ENCODE measurements at regions not wholly inside any gene's neighbourhood (a gene's known extent, or its start where the extent isn't known, plus 50 kb on each side); places are given as distances from the start of the nearest gene placed in this dataset.

DNA sequence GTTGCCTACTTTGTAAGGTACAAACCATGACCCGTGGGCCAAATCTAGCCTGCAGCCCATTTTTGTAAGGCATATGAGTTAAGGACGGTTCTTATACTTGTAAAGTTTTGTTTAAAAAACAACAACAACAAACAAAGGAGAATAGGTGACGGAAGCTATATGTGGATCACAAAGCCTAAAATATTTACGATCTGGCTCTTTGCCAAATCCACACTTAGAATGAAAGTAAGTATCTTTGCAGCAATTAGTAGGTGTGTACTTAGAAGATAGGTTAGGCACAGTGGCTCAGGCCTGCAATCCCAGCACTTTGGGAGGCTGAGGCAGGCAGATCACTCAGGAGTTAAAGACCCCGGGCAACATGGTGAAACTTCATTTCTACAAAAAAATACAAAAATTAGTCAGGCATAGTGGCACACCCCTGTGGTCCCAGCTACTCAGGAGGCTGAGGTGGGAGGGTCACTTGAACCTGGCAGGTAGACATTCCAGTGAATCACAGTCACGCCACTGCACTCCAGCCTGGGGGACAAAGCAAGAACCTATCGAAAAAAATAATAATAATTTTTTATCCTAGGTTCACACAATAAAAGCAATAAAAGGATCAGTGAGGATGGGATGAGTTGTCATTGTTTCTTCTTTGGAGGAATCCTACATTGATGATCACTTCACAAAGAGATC, 57.8 kb upstream of the CTAGE1 start:
- TF ChIP-seq SP1 (CRISPR knock-in tag; conservative IDR thresholded peaks at IDR 0.05) (no peak), NR3C1 (CRISPR knock-in tag; conservative IDR thresholded peaks at IDR 0.05; ENCODE audit: low read depth) (no peak), ZNF232 (CRISPR knock-in tag; IDR thresholded peaks at IDR 0.05) (no peak), NR1H2 (CRISPR knock-in tag; IDR thresholded peaks at IDR 0.05) (no peak), NFYB (CRISPR knock-in tag; conservative IDR thresholded peaks at IDR 0.05; ENCODE audit: low read depth) (no peak), ESRRA (CRISPR knock-in tag; IDR thresholded peaks at IDR 0.05; ENCODE audit: borderline replicate concordance) (no peak), TEAD4 (CRISPR knock-in tag; IDR thresholded peaks at IDR 0.05) (no peak), TP53 (CRISPR knock-in tag; IDR thresholded peaks at IDR 0.05) (no peak), SOX15 (CRISPR knock-in tag; IDR thresholded peaks at IDR 0.05) (no peak), GRHL2 (CRISPR knock-in tag; IDR thresholded peaks at IDR 0.05; ENCODE audit: insufficient replicate concordance, severe bottlenecking) (no peak)
- TF ChIP-seq, protein P1, sequence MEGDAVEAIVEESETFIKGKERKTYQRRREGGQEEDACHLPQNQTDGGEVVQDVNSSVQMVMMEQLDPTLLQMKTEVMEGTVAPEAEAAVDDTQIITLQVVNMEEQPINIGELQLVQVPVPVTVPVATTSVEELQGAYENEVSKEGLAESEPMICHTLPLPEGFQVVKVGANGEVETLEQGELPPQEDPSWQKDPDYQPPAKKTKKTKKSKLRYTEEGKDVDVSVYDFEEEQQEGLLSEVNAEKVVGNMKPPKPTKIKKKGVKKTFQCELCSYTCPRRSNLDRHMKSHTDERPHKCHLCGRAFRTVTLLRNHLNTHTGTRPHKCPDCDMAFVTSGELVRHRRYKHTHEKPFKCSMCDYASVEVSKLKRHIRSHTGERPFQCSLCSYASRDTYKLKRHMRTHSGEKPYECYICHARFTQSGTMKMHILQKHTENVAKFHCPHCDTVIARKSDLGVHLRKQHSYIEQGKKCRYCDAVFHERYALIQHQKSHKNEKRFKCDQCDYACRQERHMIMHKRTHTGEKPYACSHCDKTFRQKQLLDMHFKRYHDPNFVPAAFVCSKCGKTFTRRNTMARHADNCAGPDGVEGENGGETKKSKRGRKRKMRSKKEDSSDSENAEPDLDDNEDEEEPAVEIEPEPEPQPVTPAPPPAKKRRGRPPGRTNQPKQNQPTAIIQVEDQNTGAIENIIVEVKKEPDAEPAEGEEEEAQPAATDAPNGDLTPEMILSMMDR (IDR thresholded peaks at IDR 0.05), result no peak
- TF ChIP-seq, protein P2, sequence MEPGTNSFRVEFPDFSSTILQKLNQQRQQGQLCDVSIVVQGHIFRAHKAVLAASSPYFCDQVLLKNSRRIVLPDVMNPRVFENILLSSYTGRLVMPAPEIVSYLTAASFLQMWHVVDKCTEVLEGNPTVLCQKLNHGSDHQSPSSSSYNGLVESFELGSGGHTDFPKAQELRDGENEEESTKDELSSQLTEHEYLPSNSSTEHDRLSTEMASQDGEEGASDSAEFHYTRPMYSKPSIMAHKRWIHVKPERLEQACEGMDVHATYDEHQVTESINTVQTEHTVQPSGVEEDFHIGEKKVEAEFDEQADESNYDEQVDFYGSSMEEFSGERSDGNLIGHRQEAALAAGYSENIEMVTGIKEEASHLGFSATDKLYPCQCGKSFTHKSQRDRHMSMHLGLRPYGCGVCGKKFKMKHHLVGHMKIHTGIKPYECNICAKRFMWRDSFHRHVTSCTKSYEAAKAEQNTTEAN (CRISPR knock-in tag; IDR thresholded peaks at IDR 0.05), result no peak
- TF ChIP-seq, protein P3, sequence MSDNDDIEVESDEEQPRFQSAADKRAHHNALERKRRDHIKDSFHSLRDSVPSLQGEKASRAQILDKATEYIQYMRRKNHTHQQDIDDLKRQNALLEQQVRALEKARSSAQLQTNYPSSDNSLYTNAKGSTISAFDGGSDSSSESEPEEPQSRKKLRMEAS (CRISPR knock-in tag; IDR thresholded peaks at IDR 0.05), result no peak
- TF ChIP-seq, protein P4, sequence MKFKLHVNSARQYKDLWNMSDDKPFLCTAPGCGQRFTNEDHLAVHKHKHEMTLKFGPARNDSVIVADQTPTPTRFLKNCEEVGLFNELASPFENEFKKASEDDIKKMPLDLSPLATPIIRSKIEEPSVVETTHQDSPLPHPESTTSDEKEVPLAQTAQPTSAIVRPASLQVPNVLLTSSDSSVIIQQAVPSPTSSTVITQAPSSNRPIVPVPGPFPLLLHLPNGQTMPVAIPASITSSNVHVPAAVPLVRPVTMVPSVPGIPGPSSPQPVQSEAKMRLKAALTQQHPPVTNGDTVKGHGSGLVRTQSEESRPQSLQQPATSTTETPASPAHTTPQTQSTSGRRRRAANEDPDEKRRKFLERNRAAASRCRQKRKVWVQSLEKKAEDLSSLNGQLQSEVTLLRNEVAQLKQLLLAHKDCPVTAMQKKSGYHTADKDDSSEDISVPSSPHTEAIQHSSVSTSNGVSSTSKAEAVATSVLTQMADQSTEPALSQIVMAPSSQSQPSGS (CRISPR knock-in tag; IDR thresholded peaks at IDR 0.05; ENCODE audit: borderline replicate concordance, low read depth), result no peak

All from WTC11 (cell line).